ENCODE measurements at regions not wholly inside any gene's neighbourhood (a gene's known extent, or its start where the extent isn't known, plus 50 kb on each side); places are given as distances from the start of the nearest gene placed in this dataset.

- no peaks in the 10 kb centered on the region for H3K36me3 ChIP-seq (ENCODE audit: control insufficient read depth, insufficient read depth, low read length)
- H4K20me1 ChIP-seq (replicated peaks; ENCODE audit: control insufficient read depth, insufficient read depth, low read length) = no peaks in the 10 kb centered on the region
- in situ Hi-C loops (cut with MboI) (no loop called here), intact Hi-C loops (cut with micrococcal nuclease) (no loop called here)
- no peaks in the 10 kb centered on the region for H3K79me2 ChIP-seq (ENCODE audit: control insufficient read depth, insufficient read depth, low read length)
- H3K4me2 ChIP-seq (ENCODE audit: insufficient read depth, low read length) = no peak overlapping the region
- no peak overlapping the region for H3K27ac ChIP-seq (ENCODE audit: extremely low read depth, low read depth, low read length)
- CTCF ChIA-PET (ENCODE audit: low intra/inter-chr PET ratio) = no interaction called here
- H3K4me1 ChIP-seq (replicated peaks in 1 of 2; ENCODE audit: control insufficient read depth in 2 of 2, insufficient read depth in 2 of 2, low read length in 2 of 2) = no peaks in the 10 kb centered on the region
- no peak for ATAC-seq
- POLR2A ChIA-PET = interaction anchor here (1.0 to 1.1 kb wide), 2 partner anchors 17 to 155 kb away, joined by 3 to 4 read pairs; no protein-coding TSS in a partner anchor
- DNase-seq (ENCODE audit: extremely low read depth in 1 of 4, low spot score in 3 of 4) = no peak
- no TSS peak for BruUV-seq (replicated peaks)
- H2AFZ ChIP-seq (ENCODE audit: low read depth, low read length) = no peak overlapping the region
- 2% methylated on average over 5 of the region's 5 CpGs for WGBS (ENCODE audit: insufficient coverage, low coverage, missing lambda C conversion rate)
- no peaks in the 10 kb centered on the region for H3K9me1 ChIP-seq (ENCODE audit: control insufficient read depth, insufficient read depth, low read length)
- no peak overlapping the region for H3K9ac ChIP-seq (ENCODE audit: insufficient read depth in 1 of 2, low read depth in 2 of 2, low read length in 2 of 2)
- H3K27me3 ChIP-seq (ENCODE audit: control insufficient read depth in 2 of 2, insufficient read depth in 2 of 2, low read length in 2 of 2) = peaks cover 2 to 10% of the 10 kb centered on the region in 2 experiments; a peak in 2 of 5 replicates
- FAIRE-seq = no peak
- H3K9me3 ChIP-seq (replicated peaks; ENCODE audit: control insufficient read depth, insufficient read depth, low read depth, low read length) = no peaks in the 10 kb centered on the region
- no peak overlapping the region for H3K4me3 ChIP-seq
- TF ChIP-seq MGA (IDR thresholded peaks at IDR 0.05) = no peak
- no peak for TF ChIP-seq ZNF347 (CRISPR knock-in tag; IDR thresholded peaks at IDR 0.05; ENCODE audit: low read depth)
- no peak for TF ChIP-seq NR2C2 (CRISPR knock-in tag; IDR thresholded peaks at IDR 0.05)
- no peak for TF ChIP-seq NR2C2 (tag; IDR thresholded peaks at IDR 0.05)
- TF ChIP-seq ELK1 (CRISPR knock-in tag; IDR thresholded peaks at IDR 0.05) = no peak
- TF ChIP-seq ZBTB26 (CRISPR knock-in tag; IDR thresholded peaks at IDR 0.05) = no peak
- no peak for TF ChIP-seq HDAC8 (tag; IDR thresholded peaks at IDR 0.05)
Observed at GRCh38 chr6:16818992-16819626, 57.8 kb upstream of the ATXN1 start.

Data from K562 (cell line).